Lower leg skin (tissue), 3 donors: ENCODE measurements at regions not wholly inside any gene's neighbourhood (a gene's known extent, or its start where the extent isn't known, plus 50 kb on each side); places are given as distances from the start of the nearest gene placed in this dataset.

Experiments
- CTCF ChIP-seq, 3 donors: fragments of 450-650 bp; IDR thresholded peaks; one replicate each; pipeline ENCODE4 v1.5.1; 2016; ENCODE audit warnings: antibody characterized with exemption in 3 of 3, mild to moderate bottlenecking in 3 of 3, moderate library complexity in 2 of 3
- POLR2A ChIP-seq, 2 donors: fragments of 450-650 bp; IDR thresholded peaks; one replicate each; pipeline ENCODE4 v1.6.1; 2016 to 2017; ENCODE audit warnings: antibody characterized with exemption in 2 of 2, mild to moderate bottlenecking in 1 of 2, moderate library complexity in 1 of 2

DNA sequence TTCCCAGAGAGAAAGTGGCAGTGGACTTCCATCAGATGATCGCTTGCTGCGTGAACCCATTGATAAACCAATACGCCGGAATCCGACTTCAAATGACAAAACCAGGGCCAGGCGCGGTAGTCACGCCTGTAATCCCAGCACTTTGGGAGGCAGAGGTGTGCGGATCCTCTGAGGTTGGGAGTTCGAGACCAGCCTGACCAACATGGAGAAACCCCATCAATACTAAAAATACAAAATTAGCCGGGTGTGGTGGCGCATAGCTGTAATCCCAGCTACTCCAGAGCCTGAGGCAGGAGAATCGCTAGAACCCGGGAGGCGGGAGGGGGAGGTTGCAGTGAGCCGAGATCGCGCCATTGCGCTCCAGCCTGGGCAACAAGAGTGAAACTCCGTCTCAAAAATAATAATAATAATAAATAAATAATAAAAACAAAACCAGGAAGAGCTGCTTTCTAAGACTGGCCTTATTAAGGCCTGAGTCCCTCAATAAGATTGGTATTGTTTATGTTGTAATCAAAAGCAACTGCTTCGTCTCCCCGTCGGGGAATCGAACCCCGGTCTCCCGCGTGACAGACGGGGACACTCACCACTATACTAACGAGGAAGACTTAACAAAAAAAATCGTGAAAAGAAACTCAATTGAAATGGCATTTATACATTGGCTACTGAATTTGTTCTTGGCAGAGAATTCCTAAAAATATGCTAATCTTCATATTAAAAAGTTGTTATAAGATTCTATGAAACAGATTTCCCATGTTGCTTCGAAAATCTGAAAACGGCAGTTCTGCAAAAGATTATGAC is 110.2 kb upstream of the ZNF184 start:
- TF ChIP-seq CTCF (IDR thresholded peaks at IDR 0.05), result no peak
- no peak for TF ChIP-seq POLR2A (IDR thresholded peaks at IDR 0.05)
